GM12878 (cell line): ENCODE measurements at regions not wholly inside any gene's neighbourhood (a gene's known extent, or its start where the extent isn't known, plus 50 kb on each side); places are given as distances from the start of the nearest gene placed in this dataset.

Experiments
- ATAC-seq: fragments of 200-7000 bp; cut with Tn5 transposase; 3 replicates; pipeline ENCODE4 v1.9.1; 2020; ENCODE audit warnings: mild to moderate bottlenecking, moderate library complexity
- BruUV-seq: library from RNA; stranded (reverse); fragments of 400-500 nt; replicated peaks from 2 replicates; lab custom pipeline; 2021; lab: Mats Ljungman, UMichigan
- CTCF ChIA-PET: fragments of 300-600 bp; sonication (Branson Sonifier 250); formaldehyde crosslinking; extraction: SDS; loops from one replicate; lab custom pipeline; 2021; ENCODE audit warnings: inconsistent platforms; lab: Yijun Ruan, JAX
- POLR2A ChIA-PET: fragments of 350-600 bp; formaldehyde crosslinking; extraction: SDS; loops from one replicate; lab custom pipeline; 2021; ENCODE audit warnings: inconsistent platforms; lab: Charles Lee
- RAD21 ChIA-PET: fragments of 300-600 bp; sonication (Branson Sonifier 250); formaldehyde crosslinking; loops from one replicate; lab custom pipeline; 2023; ENCODE audit warnings: antibody characterized with exemption; ENCODE audit not compliant: unreplicated experiment; lab: Charles Lee
- SMC1A ChIA-PET: fragments of 300-600 bp; sonication (Branson Sonifier 250); formaldehyde crosslinking; loops from one replicate; lab custom pipeline; 2023; ENCODE audit not compliant: unreplicated experiment, uncharacterized antibody; lab: Charles Lee
- DNase-seq: peaks from one replicate; pipeline ENCODE4 v3.0.0-alpha.2; 2011; ENCODE audit warnings: low read depth, low spot score
- FAIRE-seq: peaks from 3 replicates; lab custom pipeline; 2011; peaks lifted over from hg19 to GRCh38; lab: Jason Lieb, UNC
- H2AFZ ChIP-seq: 2 replicates; pipeline ENCODE4 v1.6.0; 2011; ENCODE audit warnings: low read depth, low read length, control low read depth; ENCODE audit not compliant: control insufficient read depth
- H3K27ac ChIP-seq: 2 replicates; pipeline ENCODE4 v1.5.1; 2011; ENCODE audit warnings: control low read depth; ENCODE audit not compliant: control insufficient read depth, insufficient read depth
- H3K27me3 ChIP-seq, 2 experiments: replicated peaks in 1 of 2; 2 replicates each; pipeline versions ENCODE4 v1.6.0 to v1.6.1; 2011; ENCODE audit warnings: low read length in 1 of 2; ENCODE audit not compliant: control insufficient read depth in 2 of 2, insufficient read depth in 2 of 2
- H3K36me3 ChIP-seq, 2 experiments: 2 replicates each; pipeline ENCODE4 v1.5.1; 2011; ENCODE audit warnings: low read length in 1 of 2; ENCODE audit not compliant: control insufficient read depth in 2 of 2, insufficient read depth in 2 of 2
- H3K4me1 ChIP-seq: 2 replicates; pipeline ENCODE4 v1.6.1; 2011; ENCODE audit warnings: mild to moderate bottlenecking, low read length, moderate library complexity, mixed read lengths; ENCODE audit not compliant: control insufficient read depth, insufficient read depth
- H3K4me2 ChIP-seq: 2 replicates; pipeline ENCODE4 v1.6.0; 2011; ENCODE audit warnings: control low read depth; ENCODE audit not compliant: control insufficient read depth, insufficient read depth
- H3K4me3 ChIP-seq: fragments of 200-600 bp; sonication (generic); 2 replicates; pipeline ENCODE4 v1.5.1; 2016
- H3K79me2 ChIP-seq: 2 replicates; pipeline ENCODE4 v1.6.0; 2011; ENCODE audit warnings: low read length; ENCODE audit not compliant: control insufficient read depth, insufficient read depth
- H3K9ac ChIP-seq: 2 replicates; pipeline ENCODE4 v1.8.0; 2011; ENCODE audit warnings: low read length, control low read depth, mixed read lengths; ENCODE audit not compliant: control insufficient read depth, insufficient read depth
- H3K9me3 ChIP-seq: replicated peaks from 3 replicates; pipeline ENCODE4 v1.5.1; 2011; ENCODE audit warnings: mild to moderate bottlenecking, low read length; ENCODE audit not compliant: control insufficient read depth, insufficient read depth
- H4K20me1 ChIP-seq: 2 replicates; pipeline ENCODE4 v1.6.0; 2011; ENCODE audit not compliant: control insufficient read depth, insufficient read depth
- BACH1 ChIP-seq: fragments of 450-650 bp; IDR thresholded peaks from 2 replicates; pipeline ENCODE4 v1.6.1; 2017; ENCODE audit warnings: mild to moderate bottlenecking, borderline replicate concordance
- CEBPB ChIP-seq, 2 experiments: fragments of 150-350 bp in 1 of 2; IDR thresholded peaks; 2 replicates each; pipeline ENCODE4 v1.6.1; 2012 to 2014; ENCODE audit warnings: low read depth in 2 of 2, low read length in 2 of 2, borderline replicate concordance in 1 of 2, inconsistent platforms in 1 of 2
- EP300 ChIP-seq, 2 experiments: fragments of 150-350 bp in 1 of 2; IDR thresholded peaks; 2 replicates each; pipeline ENCODE4 v1.6.1; 2011 to 2012; ENCODE audit warnings: low read depth in 2 of 2, low read length in 2 of 2, borderline replicate concordance in 1 of 2, improper control_type of control experiment in 1 of 2, inconsistent platforms in 1 of 2; ENCODE audit not compliant: control insufficient read depth in 1 of 2
- EZH2 ChIP-seq: IDR thresholded peaks from 2 replicates; pipeline ENCODE4 v1.6.1; 2012; ENCODE audit warnings: low read depth, mild to moderate bottlenecking, control low read depth, inconsistent platforms, low read length, borderline replicate concordance; ENCODE audit not compliant: control insufficient read depth
- HDAC2 ChIP-seq: fragments of 200-600 bp; sonication (generic); IDR thresholded peaks from 2 replicates; pipeline ENCODE4 v1.6.1; 2017
- HDGF ChIP-seq: fragments of 450-650 bp; IDR thresholded peaks from 2 replicates; pipeline ENCODE4 v1.6.1; 2016; ENCODE audit warnings: antibody characterized with exemption
- IKZF1 ChIP-seq: fragments of 450-650 bp; conservative IDR thresholded peaks from 2 replicates; pipeline ENCODE4 v1.6.1; 2017; ENCODE audit warnings: antibody characterized with exemption, mild to moderate bottlenecking
- PAX5 ChIP-seq: IDR thresholded peaks from 2 replicates; pipeline ENCODE4 v1.6.1; 2011; ENCODE audit warnings: low read depth, low read length, borderline replicate concordance
- SIN3A ChIP-seq: IDR thresholded peaks from 2 replicates; pipeline ENCODE4 v1.6.1; 2012; ENCODE audit warnings: low read depth, low read length, improper control_type of control experiment
- SMAD5 ChIP-seq: IDR thresholded peaks from 2 replicates; pipeline ENCODE4 v1.6.1; 2016; ENCODE audit warnings: antibody characterized with exemption, low read depth
- TCF7 ChIP-seq: IDR thresholded peaks from 2 replicates; pipeline ENCODE4 v1.6.1; 2014; ENCODE audit warnings: antibody characterized with exemption, borderline replicate concordance
- ZNF274 ChIP-seq: IDR thresholded peaks from one replicate; pipeline ENCODE4 v1.8.0; 2011; ENCODE audit not compliant: insufficient read length, insufficient read depth
- WGBS: methylation state at CpG from one replicate; pipeline ENCODE4 v1.1.6; 2016; ENCODE audit warnings: low lambda C conversion rate; ENCODE audit not compliant: insufficient replicate concordance, insufficient coverage; ENCODE audit errors: missing lambda C conversion rate; 5-methylcytosine and 5-hydroxymethylcytosine counted together
- in situ Hi-C: fragments of 300-500 bp; cut with MboI; formaldehyde crosslinking; loops from 9 replicates; pipeline ENCODE4 v1.14.3; 2018; ENCODE audit warnings: mixed read lengths
- intact Hi-C: fragments of 100-400 bp; cut with micrococcal nuclease; formaldehyde crosslinking; loops from one replicate; pipeline ENCODE4 v1.14.2; 2022; ENCODE audit not compliant: unreplicated experiment
- TF ChIP-seq, protein P1 (sequence below): fragments of 450-650 bp; IDR thresholded peaks from 2 replicates; pipeline ENCODE4 v1.6.1; 2017; ENCODE audit warnings: low read depth, mild to moderate bottlenecking, moderate library complexity
- TF ChIP-seq, protein P2 (sequence below): fragments of 450-650 bp; IDR thresholded peaks from 2 replicates; pipeline ENCODE4 v1.6.1; 2017; ENCODE audit warnings: mild to moderate bottlenecking
- TF ChIP-seq, protein P3 (sequence below): fragments of 450-650 bp; IDR thresholded peaks from 2 replicates; pipeline ENCODE4 v1.6.1; 2016; ENCODE audit warnings: mild to moderate bottlenecking

DNA sequence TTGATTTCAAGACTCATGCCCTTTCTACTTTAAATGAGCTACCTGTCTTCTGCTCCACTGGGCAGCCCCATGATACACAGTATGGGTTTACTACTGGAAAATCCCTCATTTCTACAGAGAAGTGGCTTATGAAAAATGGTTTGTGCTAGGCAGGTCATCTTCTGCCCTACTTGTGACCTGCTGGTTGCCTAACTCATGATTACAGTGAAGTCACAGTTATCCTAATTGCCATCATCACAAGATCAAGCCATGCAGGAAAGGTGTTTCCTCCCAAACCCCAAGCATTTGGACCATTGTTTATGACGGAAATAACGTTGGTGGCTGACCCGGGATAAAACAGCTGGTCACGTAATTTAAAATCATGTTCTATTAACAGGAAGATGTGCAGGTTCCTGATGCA lies 330.6 kb downstream of the ACTL7B start:
- Histone ChIP-seq H4K20me1 (no peaks in the 10 kb centered on the region), H3K36me3 (no peaks in the 10 kb centered on the region), H3K4me3 (no peak overlapping the region), H3K9ac (no peak overlapping the region), H3K27me3 (no peaks in the 10 kb centered on the region), H3K9me3 (no peaks in the 10 kb centered on the region), H3K79me2 (no peaks in the 10 kb centered on the region), H3K27ac (no peak overlapping the region), H3K4me2 (no peak overlapping the region), H2AFZ (no peak overlapping the region), H3K4me1 (no peaks in the 10 kb centered on the region)
- ChIA-PET RAD21 (no interaction called here), CTCF (interaction anchor here (0.6 kb wide), 1 partner anchor 1044 kb away, joined by 3 read pairs; no protein-coding TSS in a partner anchor), SMC1A (no interaction called here), POLR2A (no interaction called here)
- intact Hi-C loops = no loop called here
- DNase-seq = no peak
- in situ Hi-C loops = no loop called here
- FAIRE-seq = no peak
- TF ChIP-seq, protein P1, sequence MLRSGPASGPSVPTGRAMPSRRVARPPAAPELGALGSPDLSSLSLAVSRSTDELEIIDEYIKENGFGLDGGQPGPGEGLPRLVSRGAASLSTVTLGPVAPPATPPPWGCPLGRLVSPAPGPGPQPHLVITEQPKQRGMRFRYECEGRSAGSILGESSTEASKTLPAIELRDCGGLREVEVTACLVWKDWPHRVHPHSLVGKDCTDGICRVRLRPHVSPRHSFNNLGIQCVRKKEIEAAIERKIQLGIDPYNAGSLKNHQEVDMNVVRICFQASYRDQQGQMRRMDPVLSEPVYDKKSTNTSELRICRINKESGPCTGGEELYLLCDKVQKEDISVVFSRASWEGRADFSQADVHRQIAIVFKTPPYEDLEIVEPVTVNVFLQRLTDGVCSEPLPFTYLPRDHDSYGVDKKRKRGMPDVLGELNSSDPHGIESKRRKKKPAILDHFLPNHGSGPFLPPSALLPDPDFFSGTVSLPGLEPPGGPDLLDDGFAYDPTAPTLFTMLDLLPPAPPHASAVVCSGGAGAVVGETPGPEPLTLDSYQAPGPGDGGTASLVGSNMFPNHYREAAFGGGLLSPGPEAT = no peak
- TF ChIP-seq SMAD5 (no peak), ZNF274 (no peak), BACH1 (no peak), EZH2 (no peak), HDGF (no peak), TCF7 (no peak), CEBPB (IDR thresholded peaks at IDR 0.05; ENCODE audit: borderline replicate concordance in 1 of 2, low read depth in 2 of 2, low read length in 2 of 2) (no peak), EP300 (IDR thresholded peaks at IDR 0.05; ENCODE audit: borderline replicate concordance in 1 of 2, control insufficient read depth in 1 of 2, low read depth in 2 of 2, low read length in 2 of 2) (no peak), SIN3A (no peak), PAX5 (no peak), HDAC2 (no peak), IKZF1 (no peak)
- TF ChIP-seq, protein P2, sequence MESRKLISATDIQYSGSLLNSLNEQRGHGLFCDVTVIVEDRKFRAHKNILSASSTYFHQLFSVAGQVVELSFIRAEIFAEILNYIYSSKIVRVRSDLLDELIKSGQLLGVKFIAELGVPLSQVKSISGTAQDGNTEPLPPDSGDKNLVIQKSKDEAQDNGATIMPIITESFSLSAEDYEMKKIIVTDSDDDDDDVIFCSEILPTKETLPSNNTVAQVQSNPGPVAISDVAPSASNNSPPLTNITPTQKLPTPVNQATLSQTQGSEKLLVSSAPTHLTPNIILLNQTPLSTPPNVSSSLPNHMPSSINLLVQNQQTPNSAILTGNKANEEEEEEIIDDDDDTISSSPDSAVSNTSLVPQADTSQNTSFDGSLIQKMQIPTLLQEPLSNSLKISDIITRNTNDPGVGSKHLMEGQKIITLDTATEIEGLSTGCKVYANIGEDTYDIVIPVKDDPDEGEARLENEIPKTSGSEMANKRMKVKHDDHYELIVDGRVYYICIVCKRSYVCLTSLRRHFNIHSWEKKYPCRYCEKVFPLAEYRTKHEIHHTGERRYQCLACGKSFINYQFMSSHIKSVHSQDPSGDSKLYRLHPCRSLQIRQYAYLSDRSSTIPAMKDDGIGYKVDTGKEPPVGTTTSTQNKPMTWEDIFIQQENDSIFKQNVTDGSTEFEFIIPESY = no peak
- TF ChIP-seq, protein P3, sequence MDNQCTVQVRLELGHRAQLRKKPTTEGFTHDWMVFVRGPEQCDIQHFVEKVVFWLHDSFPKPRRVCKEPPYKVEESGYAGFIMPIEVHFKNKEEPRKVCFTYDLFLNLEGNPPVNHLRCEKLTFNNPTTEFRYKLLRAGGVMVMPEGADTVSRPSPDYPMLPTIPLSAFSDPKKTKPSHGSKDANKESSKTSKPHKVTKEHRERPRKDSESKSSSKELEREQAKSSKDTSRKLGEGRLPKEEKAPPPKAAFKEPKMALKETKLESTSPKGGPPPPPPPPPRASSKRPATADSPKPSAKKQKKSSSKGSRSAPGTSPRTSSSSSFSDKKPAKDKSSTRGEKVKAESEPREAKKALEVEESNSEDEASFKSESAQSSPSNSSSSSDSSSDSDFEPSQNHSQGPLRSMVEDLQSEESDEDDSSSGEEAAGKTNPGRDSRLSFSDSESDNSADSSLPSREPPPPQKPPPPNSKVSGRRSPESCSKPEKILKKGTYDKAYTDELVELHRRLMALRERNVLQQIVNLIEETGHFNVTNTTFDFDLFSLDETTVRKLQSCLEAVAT = no peak
- no TSS peak for BruUV-seq
- WGBS = 23% methylated on average over 4 of the region's 4 CpGs
- no peak for ATAC-seq
